HG03575 (cell line): ENCODE measurements at regions not wholly inside any gene's neighbourhood (a gene's known extent, or its start where the extent isn't known, plus 50 kb on each side); places are given as distances from the start of the nearest gene placed in this dataset.

ENCODE experiments used
- ATAC-seq: cut with Tn5 transposase; IDR thresholded peaks from one replicate; pipeline ENCODE4 v1.9.1; 2021; ENCODE audit not compliant: unreplicated experiment, insufficient number of reproducible peaks, low FRiP score; ENCODE audit errors: extremely low read depth

DNA sequence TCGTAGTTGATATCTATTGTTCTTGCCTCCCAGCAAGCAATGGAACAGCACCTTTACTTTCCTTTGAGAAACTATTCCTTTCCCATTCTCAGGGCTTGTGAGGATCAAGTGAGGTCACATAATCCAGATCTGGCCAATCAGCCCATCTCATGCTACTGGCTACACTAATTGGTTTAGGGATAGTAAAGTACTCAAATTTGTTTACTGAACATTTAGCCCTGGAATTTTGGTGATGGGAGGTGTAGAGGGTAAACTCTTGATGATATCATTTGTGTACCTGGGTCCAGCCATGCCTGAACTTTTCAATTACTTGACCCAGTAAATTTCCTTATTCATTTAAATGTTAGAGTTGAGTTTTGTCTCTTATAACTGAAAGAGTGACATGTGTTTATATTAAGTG lies 195.8 kb upstream of the TNP1 start:
- no peak for ATAC-seq

DNA sequence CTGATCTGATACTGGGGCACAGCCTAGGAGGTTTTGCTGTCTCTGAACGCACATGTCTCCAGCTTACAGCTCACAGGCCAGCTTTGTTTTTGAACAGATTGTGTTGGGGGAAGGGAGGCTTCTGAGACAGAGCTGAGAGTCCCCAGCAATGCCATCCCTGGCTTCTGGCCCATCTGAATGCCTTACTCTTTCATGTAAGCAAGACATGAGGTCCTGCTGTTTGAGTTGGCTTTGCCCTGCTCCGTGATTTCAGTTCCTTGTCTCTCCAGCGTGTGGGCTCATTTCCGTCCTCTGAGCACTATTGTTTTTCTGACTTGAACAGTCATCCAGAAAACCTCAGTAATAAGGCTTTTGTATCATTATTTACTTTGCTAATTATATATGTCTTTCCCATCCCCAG lies 194.9 kb upstream of the TNP1 start:
- ATAC-seq, result no peak

DNA sequence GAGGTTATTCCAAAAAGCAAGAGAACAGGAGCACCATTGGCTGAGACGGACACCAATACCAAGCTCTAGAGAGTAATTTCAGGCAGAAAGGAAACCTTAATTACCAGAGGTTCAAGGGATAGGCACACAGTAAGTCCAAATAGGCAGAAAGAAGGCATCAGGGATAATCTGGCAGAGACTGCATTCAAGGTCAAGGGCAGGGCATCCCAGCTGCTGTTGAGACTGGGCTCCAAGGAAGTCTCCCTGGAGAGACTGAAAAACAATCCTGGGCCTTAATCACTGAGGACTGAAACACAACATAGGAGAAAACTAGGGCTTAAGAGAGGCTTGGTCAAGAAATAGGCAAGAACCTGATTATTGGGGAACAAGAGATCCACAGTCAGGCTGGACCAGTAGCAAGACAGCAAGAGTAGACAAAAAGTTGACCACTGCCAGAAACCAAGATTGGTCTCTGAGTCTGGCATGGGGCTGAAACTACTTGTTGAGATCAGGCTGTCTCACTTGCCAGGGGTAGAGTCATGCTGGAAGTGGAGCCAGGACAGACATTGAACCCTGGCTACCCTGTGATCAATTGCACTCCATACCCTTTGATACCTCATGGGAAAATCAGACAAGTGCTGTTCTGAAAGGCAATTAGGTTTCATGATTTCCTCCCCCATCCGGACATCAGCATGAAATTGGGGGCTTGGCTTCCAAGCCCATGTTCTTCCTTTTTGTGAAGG lies 193.2 kb upstream of the TNP1 start:
- ATAC-seq, result no peak

- ATAC-seq, result no peak
These were observed 191.6 kb upstream of the TNP1 start for GRCh38 chr2:217051416-217051815.

GRCh38 chr2:217049956-217050355 lies 190.1 kb upstream of the TNP1 start:
- no peak for ATAC-seq

- no peak for ATAC-seq
These were observed 189.6 kb upstream of the TNP1 start for GRCh38 chr2:217049422-217049821.

GRCh38 chr2:217048730-217049129 lies 188.9 kb upstream of the TNP1 start:
- ATAC-seq, result no peak

DNA sequence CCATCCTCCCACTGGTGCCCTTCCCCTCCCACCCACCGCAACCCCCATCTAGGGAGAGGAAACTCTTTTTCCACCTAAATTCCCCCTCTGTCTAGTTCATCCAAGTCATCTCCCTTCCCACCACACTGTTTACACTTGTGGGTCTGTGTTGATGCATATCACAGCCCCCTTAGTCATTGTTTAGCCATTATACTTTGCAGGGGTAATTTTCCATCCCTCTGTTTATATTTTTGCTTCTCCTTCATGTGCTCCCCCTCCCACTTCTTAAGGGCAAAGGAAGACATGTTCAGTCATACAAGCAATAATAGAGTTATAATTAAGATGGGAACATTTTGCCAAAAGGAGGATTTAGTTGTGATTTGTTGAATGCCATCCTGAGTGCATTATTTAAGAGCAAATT lies 187.8 kb upstream of the TNP1 start:
- ATAC-seq, result no peak

DNA sequence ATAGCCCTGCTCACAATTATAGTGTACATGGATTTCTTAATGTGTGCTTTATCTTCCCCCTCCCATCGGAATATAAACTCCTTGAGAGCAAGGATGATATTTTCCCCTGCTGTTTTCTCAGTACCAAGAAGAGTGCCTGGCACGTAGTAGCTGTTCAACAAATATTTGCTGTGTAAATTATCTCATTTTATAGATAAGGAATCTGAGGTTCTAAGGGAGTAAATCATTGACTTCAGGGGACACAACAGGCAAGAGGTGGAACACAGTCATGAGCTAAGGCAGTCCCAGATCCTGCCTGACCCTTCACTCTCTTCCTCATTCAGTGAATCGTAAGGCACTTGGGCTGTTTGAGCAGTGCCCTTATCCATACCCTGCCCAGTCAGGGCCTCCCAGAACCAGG lies 187.3 kb upstream of the TNP1 start:
- no peak for ATAC-seq

DNA sequence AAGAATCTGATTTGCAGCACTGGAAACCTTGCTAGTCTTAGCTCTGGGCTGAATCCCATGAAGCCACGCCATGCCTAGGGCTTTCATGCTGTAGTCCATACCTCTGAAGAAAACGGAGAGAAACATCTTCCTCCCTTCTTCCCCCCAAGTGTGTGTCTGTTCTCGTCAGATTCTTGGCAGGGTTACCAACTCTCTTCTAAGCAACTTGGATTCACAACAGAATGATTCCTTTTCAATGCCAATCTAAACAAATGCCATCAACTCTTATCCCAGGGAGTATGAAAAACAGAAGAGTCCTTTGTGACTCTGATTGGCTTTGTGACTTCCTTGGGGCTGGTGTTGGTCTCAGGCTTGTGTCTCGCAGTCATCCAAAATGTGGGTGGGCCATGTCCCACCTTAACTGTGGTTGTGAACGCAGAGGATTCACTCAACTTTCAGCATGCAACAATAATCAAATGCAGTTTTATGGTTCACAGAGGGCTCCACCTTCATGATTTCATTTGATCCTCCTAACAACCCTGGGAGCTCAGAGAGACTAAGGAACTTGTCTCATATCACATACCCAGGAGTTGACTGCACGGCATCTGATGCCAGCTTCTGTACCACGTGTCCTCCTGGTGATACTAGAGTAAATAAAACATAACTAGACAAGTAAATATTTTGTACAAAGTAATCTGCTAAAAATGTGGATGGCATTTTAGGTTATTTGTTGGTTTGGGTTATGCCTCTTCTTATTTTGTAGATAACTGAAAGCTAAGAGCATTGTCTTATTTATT lies 186.0 kb upstream of the TNP1 start:
- ATAC-seq, result no peak

GRCh38 chr2:217040099-217040498 lies 180.2 kb upstream of the TNP1 start:
- ATAC-seq, result no peak

GRCh38 chr2:217038001-217038400 lies 178.1 kb upstream of the TNP1 start:
- ATAC-seq, result no peak

DNA sequence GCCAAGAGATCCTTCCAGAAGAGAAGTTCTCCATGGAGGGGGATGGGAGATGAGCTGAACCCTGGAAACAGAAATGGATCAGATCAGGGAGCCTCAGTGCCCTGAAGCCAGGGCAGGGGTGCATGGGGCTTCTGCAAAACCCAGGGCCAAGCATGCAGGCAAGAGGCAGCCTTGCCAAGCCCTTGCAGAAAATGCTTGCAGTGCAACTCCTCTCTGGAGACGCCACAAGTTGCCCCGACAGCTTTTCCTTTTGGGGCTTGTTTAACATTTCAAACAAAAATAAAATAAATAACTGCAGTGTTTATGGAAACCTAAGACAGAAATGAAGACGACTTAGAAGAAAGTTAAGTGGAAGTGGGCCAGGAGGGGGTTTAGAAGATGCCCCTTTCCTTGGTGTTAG lies 177.5 kb upstream of the TNP1 start:
- no peak for ATAC-seq

DNA sequence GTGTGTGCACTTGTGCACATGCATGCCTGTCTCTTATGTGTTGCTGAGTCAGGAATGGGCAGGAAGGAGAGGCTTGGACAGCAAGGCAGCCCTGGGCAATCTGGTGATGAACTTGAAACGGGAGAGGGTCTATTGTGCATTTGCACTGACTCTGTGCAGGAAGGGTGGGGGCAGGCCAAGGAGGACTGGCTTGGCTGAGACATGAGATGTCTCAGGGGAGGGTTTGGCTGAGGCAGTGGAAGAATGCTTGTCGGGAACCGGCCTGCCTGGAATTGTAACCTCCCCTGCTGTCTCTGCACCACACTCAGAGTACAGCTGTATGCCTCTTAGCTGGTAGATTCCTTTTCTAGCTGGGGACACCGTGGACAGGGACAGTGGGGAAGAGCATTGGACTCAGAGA lies 176.1 kb upstream of the TNP1 start:
- no peak for ATAC-seq

DNA sequence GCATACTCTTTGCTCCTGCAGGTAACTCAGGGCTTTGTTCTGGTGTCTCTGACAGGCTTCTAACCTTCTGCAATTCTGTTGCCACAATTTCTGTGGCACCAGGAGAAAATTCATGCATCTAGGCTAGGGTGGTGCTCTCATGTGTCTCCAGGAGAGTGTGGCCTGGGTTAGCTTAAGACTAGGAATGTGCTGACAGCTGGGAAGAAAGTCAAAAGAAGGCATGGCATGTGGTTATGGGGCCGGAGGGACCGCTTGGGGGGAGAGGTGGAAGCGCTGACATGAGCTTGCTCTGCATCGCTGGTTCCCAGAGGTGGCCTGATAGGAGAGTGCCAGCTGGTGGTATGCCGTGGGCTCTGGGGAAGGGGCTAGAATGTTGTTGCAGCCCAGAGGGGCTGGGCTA lies 173.3 kb upstream of the TNP1 start:
- no peak for ATAC-seq

GRCh38 chr2:217031445-217031844 lies 171.6 kb upstream of the TNP1 start:
- no peak for ATAC-seq

GRCh38 chr2:217030081-217030480 lies 170.2 kb upstream of the TNP1 start:
- no peak for ATAC-seq

GRCh38 chr2:217028128-217028527 lies 168.3 kb upstream of the TNP1 start:
- ATAC-seq, result no peak

DNA sequence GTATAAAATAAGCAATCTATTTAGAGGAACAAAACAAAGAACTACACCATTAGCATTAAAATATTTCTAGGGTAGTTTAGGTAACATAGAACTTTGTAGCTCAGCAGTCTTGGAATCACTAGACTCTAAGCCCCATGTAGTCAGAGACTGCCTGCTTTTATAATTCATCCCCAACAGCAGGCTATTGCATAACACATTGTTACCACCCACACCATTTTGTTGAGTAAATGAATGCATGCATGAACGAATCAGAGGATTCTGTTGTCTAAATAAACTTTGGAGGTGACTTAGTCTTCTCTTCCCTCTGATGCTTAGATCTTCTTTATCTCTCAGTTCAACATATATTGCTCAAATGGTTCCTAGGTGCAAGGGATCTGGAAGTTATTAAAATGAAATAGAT lies 167.6 kb upstream of the TNP1 start:
- no peak for ATAC-seq

DNA sequence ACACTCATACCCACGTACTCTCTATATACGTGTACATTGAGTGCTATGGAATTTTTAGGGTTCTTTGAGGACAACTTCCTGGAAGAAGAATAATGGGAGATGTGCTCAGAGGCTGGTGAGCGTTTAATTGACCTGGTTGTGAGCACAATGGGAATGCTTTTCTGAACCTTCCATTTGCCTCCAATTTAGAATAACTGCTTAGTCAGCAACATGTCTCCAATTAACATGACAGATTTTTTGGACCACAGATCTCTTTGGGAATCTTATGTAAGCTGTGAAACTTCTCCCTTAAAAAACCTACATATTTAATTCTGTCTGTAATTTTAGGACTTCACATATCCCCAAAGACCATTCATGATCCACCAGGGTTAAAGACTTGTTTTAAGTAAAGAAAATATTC lies 166.7 kb upstream of the TNP1 start:
- ATAC-seq, result no peak

DNA sequence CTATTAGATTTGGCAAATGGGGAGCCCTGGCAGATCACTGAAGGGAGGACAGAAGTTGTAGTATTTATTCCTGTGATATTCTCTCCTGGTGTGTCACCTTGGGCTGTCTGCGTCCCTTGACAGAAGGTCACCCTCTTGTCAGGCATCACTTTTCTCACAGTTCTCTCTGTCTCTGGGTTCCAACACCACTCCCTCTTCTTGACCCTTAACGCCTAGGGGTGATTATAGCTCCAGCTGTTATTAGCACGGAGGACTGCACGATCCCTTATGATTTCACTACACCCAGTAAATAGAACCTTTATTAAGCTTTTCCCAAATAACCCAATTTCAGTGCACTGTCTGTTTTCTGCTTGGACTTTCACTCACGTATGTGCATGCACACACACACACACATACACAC lies 166.3 kb upstream of the TNP1 start:
- no peak for ATAC-seq
